Liver (tissue), 3 donors: ENCODE measurements at regions not wholly inside any gene's neighbourhood (a gene's known extent, or its start where the extent isn't known, plus 50 kb on each side); places are given as distances from the start of the nearest gene placed in this dataset.

Experiments used
- ATF3 ChIP-seq: IDR thresholded peaks from 2 replicates; pipeline ENCODE4 v1.6.1; 2016; ENCODE audit warnings: antibody characterized with exemption
- CTCF ChIP-seq: fragments of 150-350 bp; IDR thresholded peaks from 2 replicates; pipeline ENCODE4 v1.5.1; 2017; ENCODE audit warnings: improper control_type of control experiment, low read depth, low read length; ENCODE audit not compliant: missing input control
- EGR1 ChIP-seq, 2 donors: IDR thresholded peaks; 2 replicates each; pipeline ENCODE4 v1.6.1; 2016 to 2018; ENCODE audit warnings: antibody characterized with exemption in 2 of 2, low read depth in 2 of 2
- FOXA1 ChIP-seq: IDR thresholded peaks from 2 replicates; pipeline ENCODE4 v1.6.1; 2016; ENCODE audit warnings: antibody characterized with exemption
- JUND ChIP-seq, 2 donors: IDR thresholded peaks; 2 replicates each; pipeline ENCODE4 v1.6.1; 2016; ENCODE audit warnings: antibody characterized with exemption in 2 of 2
- MAX ChIP-seq: IDR thresholded peaks from 2 replicates; pipeline ENCODE4 v1.6.1; 2016; ENCODE audit warnings: antibody characterized with exemption
- RAD21 ChIP-seq, 2 donors: IDR thresholded peaks; 2 replicates each; pipeline ENCODE4 v1.6.1; 2016; ENCODE audit warnings: antibody characterized with exemption in 2 of 2, mild to moderate bottlenecking in 2 of 2
- RXRA ChIP-seq, 2 donors: IDR thresholded peaks; 2 replicates each; pipeline ENCODE4 v1.6.1; 2017 to 2018; ENCODE audit warnings: antibody characterized with exemption in 2 of 2, mild to moderate bottlenecking in 1 of 2
- SP1 ChIP-seq: IDR thresholded peaks from 2 replicates; pipeline ENCODE4 v1.6.1; 2018; ENCODE audit warnings: antibody characterized with exemption, mild to moderate bottlenecking
- ZBTB33 ChIP-seq: IDR thresholded peaks from 2 replicates; pipeline ENCODE4 v1.6.1; 2016; ENCODE audit warnings: antibody characterized with exemption
- donor health status: healthy.
- donor health status: healthy.

- TF ChIP-seq CTCF (no peak), RAD21 (IDR thresholded peaks at IDR 0.05) (no peak), JUND (IDR thresholded peaks at IDR 0.05) (no peak), ATF3 (no peak), RXRA (IDR thresholded peaks at IDR 0.05) (no peak), ZBTB33 (no peak), SP1 (no peak), FOXA1 (no peak), EGR1 (IDR thresholded peaks at IDR 0.05; ENCODE audit: low read depth in 2 of 2) (no peak), MAX (no peak)
Measured at GRCh38 chr17:65362826-65363225, 198.6 kb downstream of the AXIN2 start.
